GM12878 (cell line): ENCODE measurements at regions not wholly inside any gene's neighbourhood (a gene's known extent, or its start where the extent isn't known, plus 50 kb on each side); places are given as distances from the start of the nearest gene placed in this dataset.

ENCODE experiments used
- ATAC-seq: fragments of 200-7000 bp; cut with Tn5 transposase; 3 replicates; pipeline ENCODE4 v1.9.1; 2020; ENCODE audit warnings: mild to moderate bottlenecking, moderate library complexity
- BruUV-seq: library from RNA; stranded (reverse); fragments of 400-500 nt; replicated peaks from 2 replicates; lab custom pipeline; 2021; lab: Mats Ljungman, UMichigan
- CTCF ChIA-PET: fragments of 300-600 bp; sonication (Branson Sonifier 250); formaldehyde crosslinking; extraction: SDS; loops from one replicate; lab custom pipeline; 2021; ENCODE audit warnings: inconsistent platforms; lab: Yijun Ruan, JAX
- POLR2A ChIA-PET: fragments of 350-600 bp; formaldehyde crosslinking; extraction: SDS; loops from one replicate; lab custom pipeline; 2021; ENCODE audit warnings: inconsistent platforms; lab: Charles Lee
- RAD21 ChIA-PET: fragments of 300-600 bp; sonication (Branson Sonifier 250); formaldehyde crosslinking; loops from one replicate; lab custom pipeline; 2023; ENCODE audit warnings: antibody characterized with exemption; ENCODE audit not compliant: unreplicated experiment; lab: Charles Lee
- SMC1A ChIA-PET: fragments of 300-600 bp; sonication (Branson Sonifier 250); formaldehyde crosslinking; loops from one replicate; lab custom pipeline; 2023; ENCODE audit not compliant: unreplicated experiment, uncharacterized antibody; lab: Charles Lee
- DNase-seq: peaks from one replicate; pipeline ENCODE4 v3.0.0-alpha.2; 2011; ENCODE audit warnings: low read depth, low spot score
- FAIRE-seq: peaks from 3 replicates; lab custom pipeline; 2011; peaks lifted over from hg19 to GRCh38; lab: Jason Lieb, UNC
- H2AFZ ChIP-seq: 2 replicates; pipeline ENCODE4 v1.6.0; 2011; ENCODE audit warnings: low read depth, low read length, control low read depth; ENCODE audit not compliant: control insufficient read depth
- H3K27ac ChIP-seq: 2 replicates; pipeline ENCODE4 v1.5.1; 2011; ENCODE audit warnings: control low read depth; ENCODE audit not compliant: control insufficient read depth, insufficient read depth
- H3K27me3 ChIP-seq, 2 experiments: replicated peaks in 1 of 2; 2 replicates each; pipeline versions ENCODE4 v1.6.0 to v1.6.1; 2011; ENCODE audit warnings: low read length in 1 of 2; ENCODE audit not compliant: control insufficient read depth in 2 of 2, insufficient read depth in 2 of 2
- H3K36me3 ChIP-seq, 2 experiments: 2 replicates each; pipeline ENCODE4 v1.5.1; 2011; ENCODE audit warnings: low read length in 1 of 2; ENCODE audit not compliant: control insufficient read depth in 2 of 2, insufficient read depth in 2 of 2
- H3K4me1 ChIP-seq: 2 replicates; pipeline ENCODE4 v1.6.1; 2011; ENCODE audit warnings: mild to moderate bottlenecking, low read length, moderate library complexity, mixed read lengths; ENCODE audit not compliant: control insufficient read depth, insufficient read depth
- H3K4me2 ChIP-seq: 2 replicates; pipeline ENCODE4 v1.6.0; 2011; ENCODE audit warnings: control low read depth; ENCODE audit not compliant: control insufficient read depth, insufficient read depth
- H3K4me3 ChIP-seq: fragments of 200-600 bp; sonication (generic); 2 replicates; pipeline ENCODE4 v1.5.1; 2016
- H3K79me2 ChIP-seq: 2 replicates; pipeline ENCODE4 v1.6.0; 2011; ENCODE audit warnings: low read length; ENCODE audit not compliant: control insufficient read depth, insufficient read depth
- H3K9ac ChIP-seq: 2 replicates; pipeline ENCODE4 v1.8.0; 2011; ENCODE audit warnings: low read length, control low read depth, mixed read lengths; ENCODE audit not compliant: control insufficient read depth, insufficient read depth
- H3K9me3 ChIP-seq: replicated peaks from 3 replicates; pipeline ENCODE4 v1.5.1; 2011; ENCODE audit warnings: mild to moderate bottlenecking, low read length; ENCODE audit not compliant: control insufficient read depth, insufficient read depth
- H4K20me1 ChIP-seq: 2 replicates; pipeline ENCODE4 v1.6.0; 2011; ENCODE audit not compliant: control insufficient read depth, insufficient read depth
- CBFB ChIP-seq: IDR thresholded peaks from 2 replicates; pipeline ENCODE4 v1.6.1; 2016; ENCODE audit warnings: antibody characterized with exemption, low read depth
- CHD2 ChIP-seq: IDR thresholded peaks from 2 replicates; pipeline ENCODE4 v1.6.1; 2011; ENCODE audit warnings: low read depth, low read length, improper control_type of control experiment, borderline replicate concordance
- CREB1 ChIP-seq: IDR thresholded peaks from 2 replicates; pipeline ENCODE4 v1.6.1; 2012; ENCODE audit warnings: low read depth, mild to moderate bottlenecking, inconsistent platforms
- CTCF ChIP-seq, 3 experiments: IDR thresholded peaks in 2 of 3; conservative IDR thresholded peaks in 1 of 3; 2 replicates each; pipeline ENCODE4 v1.5.1; 2011; ENCODE audit warnings: low read depth in 3 of 3, low read length in 3 of 3, mild to moderate bottlenecking in 3 of 3, control low read depth in 2 of 3, moderate library complexity in 2 of 3, inconsistent platforms in 1 of 3, mixed read lengths in 1 of 3; ENCODE audit not compliant: control insufficient read depth in 2 of 3, insufficient read depth in 1 of 3; ENCODE audit errors: extremely low read depth in 1 of 3
- EP300 ChIP-seq, 2 experiments: fragments of 150-350 bp in 1 of 2; IDR thresholded peaks; 2 replicates each; pipeline ENCODE4 v1.6.1; 2011 to 2012; ENCODE audit warnings: low read depth in 2 of 2, low read length in 2 of 2, borderline replicate concordance in 1 of 2, improper control_type of control experiment in 1 of 2, inconsistent platforms in 1 of 2; ENCODE audit not compliant: control insufficient read depth in 1 of 2
- GATAD2B ChIP-seq: fragments of 450-650 bp; conservative IDR thresholded peaks from 2 replicates; pipeline ENCODE4 v1.6.1; 2017; ENCODE audit warnings: low read depth, mild to moderate bottlenecking, moderate library complexity
- IKZF1 ChIP-seq: fragments of 450-650 bp; conservative IDR thresholded peaks from 2 replicates; pipeline ENCODE4 v1.6.1; 2017; ENCODE audit warnings: antibody characterized with exemption, mild to moderate bottlenecking
- MEF2A ChIP-seq: IDR thresholded peaks from 2 replicates; pipeline ENCODE4 v1.6.1; 2011; ENCODE audit warnings: low read depth, mild to moderate bottlenecking, low read length, moderate library complexity; ENCODE audit not compliant: insufficient read depth
- PAX8 ChIP-seq: fragments of 450-650 bp; IDR thresholded peaks from 2 replicates; pipeline ENCODE4 v1.6.1; 2017; ENCODE audit warnings: mild to moderate bottlenecking, moderate library complexity
- SRF ChIP-seq, 2 experiments: IDR thresholded peaks; 2 replicates each; pipeline ENCODE4 v1.6.1; 2011; ENCODE audit warnings: low read depth in 2 of 2, low read length in 2 of 2, mild to moderate bottlenecking in 1 of 2, moderate library complexity in 1 of 2
- WGBS: methylation state at CpG from one replicate; pipeline ENCODE4 v1.1.6; 2016; ENCODE audit warnings: low lambda C conversion rate; ENCODE audit not compliant: insufficient replicate concordance, insufficient coverage; ENCODE audit errors: missing lambda C conversion rate; 5-methylcytosine and 5-hydroxymethylcytosine counted together
- in situ Hi-C: fragments of 300-500 bp; cut with MboI; formaldehyde crosslinking; loops from 9 replicates; pipeline ENCODE4 v1.14.3; 2018; ENCODE audit warnings: mixed read lengths
- intact Hi-C: fragments of 100-400 bp; cut with micrococcal nuclease; formaldehyde crosslinking; loops from one replicate; pipeline ENCODE4 v1.14.2; 2022; ENCODE audit not compliant: unreplicated experiment
- TF ChIP-seq, protein P1 (sequence below): IDR thresholded peaks from 2 replicates; pipeline ENCODE4 v1.6.1; 2012; ENCODE audit warnings: improper control_type of control experiment, low read depth, low read length; ENCODE audit not compliant: insufficient replicate concordance
- TF ChIP-seq, protein P2 (sequence below): fragments of 450-650 bp; conservative IDR thresholded peaks from 2 replicates; pipeline ENCODE4 v1.6.1; 2017; ENCODE audit warnings: mild to moderate bottlenecking, moderate library complexity

DNA sequence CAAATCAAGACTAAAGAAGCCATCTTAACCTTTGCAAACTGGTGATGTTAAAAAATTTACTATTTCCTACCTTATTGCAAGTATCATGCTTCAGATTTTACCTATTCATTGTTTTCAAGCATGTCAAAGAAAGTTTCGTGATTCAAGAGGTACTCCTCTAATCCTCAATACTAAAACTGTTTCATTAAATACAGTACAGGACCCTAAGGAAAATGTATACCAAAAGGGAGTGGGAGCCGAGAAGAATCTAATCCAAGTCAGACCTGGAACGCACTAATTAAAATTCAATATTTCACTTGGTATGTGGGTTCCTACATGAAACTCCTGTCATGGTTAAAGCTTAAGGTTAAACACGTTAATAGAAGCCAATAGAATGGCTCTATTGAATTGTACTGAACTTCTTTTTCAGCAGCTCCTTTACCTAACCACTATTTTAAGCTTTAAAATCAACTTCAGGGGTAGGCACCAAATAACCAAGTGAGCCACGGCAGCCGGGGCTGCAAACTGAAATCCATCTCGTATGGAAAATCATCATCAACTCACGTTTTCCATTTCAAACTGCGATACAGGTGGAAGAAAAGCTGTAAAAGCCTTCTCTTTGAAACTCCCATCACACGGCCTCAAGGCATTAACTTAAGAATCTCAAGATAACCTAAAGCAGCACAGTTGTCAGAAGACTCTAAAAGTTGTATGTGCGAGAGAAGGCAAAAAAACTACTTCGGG is 188.8 kb downstream of the ZEB2 start (continued):
- TF ChIP-seq, protein P1, sequence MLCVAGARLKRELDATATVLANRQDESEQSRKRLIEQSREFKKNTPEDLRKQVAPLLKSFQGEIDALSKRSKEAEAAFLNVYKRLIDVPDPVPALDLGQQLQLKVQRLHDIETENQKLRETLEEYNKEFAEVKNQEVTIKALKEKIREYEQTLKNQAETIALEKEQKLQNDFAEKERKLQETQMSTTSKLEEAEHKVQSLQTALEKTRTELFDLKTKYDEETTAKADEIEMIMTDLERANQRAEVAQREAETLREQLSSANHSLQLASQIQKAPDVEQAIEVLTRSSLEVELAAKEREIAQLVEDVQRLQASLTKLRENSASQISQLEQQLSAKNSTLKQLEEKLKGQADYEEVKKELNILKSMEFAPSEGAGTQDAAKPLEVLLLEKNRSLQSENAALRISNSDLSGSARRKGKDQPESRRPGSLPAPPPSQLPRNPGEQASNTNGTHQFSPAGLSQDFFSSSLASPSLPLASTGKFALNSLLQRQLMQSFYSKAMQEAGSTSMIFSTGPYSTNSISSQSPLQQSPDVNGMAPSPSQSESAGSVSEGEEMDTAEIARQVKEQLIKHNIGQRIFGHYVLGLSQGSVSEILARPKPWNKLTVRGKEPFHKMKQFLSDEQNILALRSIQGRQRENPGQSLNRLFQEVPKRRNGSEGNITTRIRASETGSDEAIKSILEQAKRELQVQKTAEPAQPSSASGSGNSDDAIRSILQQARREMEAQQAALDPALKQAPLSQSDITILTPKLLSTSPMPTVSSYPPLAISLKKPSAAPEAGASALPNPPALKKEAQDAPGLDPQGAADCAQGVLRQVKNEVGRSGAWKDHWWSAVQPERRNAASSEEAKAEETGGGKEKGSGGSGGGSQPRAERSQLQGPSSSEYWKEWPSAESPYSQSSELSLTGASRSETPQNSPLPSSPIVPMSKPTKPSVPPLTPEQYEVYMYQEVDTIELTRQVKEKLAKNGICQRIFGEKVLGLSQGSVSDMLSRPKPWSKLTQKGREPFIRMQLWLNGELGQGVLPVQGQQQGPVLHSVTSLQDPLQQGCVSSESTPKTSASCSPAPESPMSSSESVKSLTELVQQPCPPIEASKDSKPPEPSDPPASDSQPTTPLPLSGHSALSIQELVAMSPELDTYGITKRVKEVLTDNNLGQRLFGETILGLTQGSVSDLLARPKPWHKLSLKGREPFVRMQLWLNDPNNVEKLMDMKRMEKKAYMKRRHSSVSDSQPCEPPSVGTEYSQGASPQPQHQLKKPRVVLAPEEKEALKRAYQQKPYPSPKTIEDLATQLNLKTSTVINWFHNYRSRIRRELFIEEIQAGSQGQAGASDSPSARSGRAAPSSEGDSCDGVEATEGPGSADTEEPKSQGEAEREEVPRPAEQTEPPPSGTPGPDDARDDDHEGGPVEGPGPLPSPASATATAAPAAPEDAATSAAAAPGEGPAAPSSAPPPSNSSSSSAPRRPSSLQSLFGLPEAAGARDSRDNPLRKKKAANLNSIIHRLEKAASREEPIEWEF = peak; percentile 28
- TF ChIP-seq MEF2A (no peak), IKZF1 (0 out of 2 replicates have a peak, but pooled peaks have one; percentile 0), CBFB (no peak)

DNA sequence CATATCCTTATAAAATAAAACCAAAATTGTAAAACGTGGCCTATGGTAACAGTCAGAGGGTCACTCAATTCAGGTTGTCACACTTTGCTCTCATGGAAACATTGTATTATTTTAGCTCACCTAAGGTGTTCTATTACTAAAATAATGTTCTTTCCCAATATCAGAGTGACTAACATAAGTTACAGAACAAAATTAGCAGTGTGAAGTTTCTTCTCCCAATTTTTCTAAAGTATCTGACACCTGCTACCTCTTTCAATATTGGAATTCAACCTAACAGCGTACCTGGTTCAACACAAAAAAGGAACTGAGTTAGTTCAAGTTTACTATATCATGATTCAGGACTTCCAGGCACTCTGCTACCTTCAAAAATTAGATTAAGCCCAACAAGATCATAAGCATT is 190.4 kb downstream of the ZEB2 start:
- RAD21 ChIA-PET = no interaction called here
- SMC1A ChIA-PET = interaction anchor here (1.1 to 3.5 kb wide), 3 partner anchors 51 to 88 kb away, joined by 3 to 17 read pairs (median 3); no protein-coding TSS in a partner anchor
- CTCF ChIA-PET = interaction anchor here (0.9 to 1.5 kb wide), 2 partner anchors 88 to 167 kb away, joined by 3 read pairs; no protein-coding TSS in a partner anchor
- intact Hi-C loops (no loop called here), in situ Hi-C loops (no loop called here)
- Histone ChIP-seq H3K79me2 (peaks cover 28% of the 10 kb centered on the region), H2AFZ (no peak overlapping the region), H3K9me3 (peaks cover 4% of the 10 kb centered on the region), H3K4me1 (peaks cover 16% of the 10 kb centered on the region), H3K36me3 (no peaks in the 10 kb centered on the region), H4K20me1 (no peaks in the 10 kb centered on the region), H3K9ac (no peak overlapping the region), H3K4me2 (no peak overlapping the region; the same call in 1 of the 2 replicates), H3K4me3 (no peak overlapping the region), H3K27ac (no peak overlapping the region), H3K27me3 (no peaks in the 10 kb centered on the region)
- ATAC-seq (no peak), FAIRE-seq (no peak), DNase-seq (no peak)
- WGBS = 72% methylated on average over 2 of the region's 2 CpGs
- POLR2A ChIA-PET = no interaction called here
- BruUV-seq = no TSS peak
- TF ChIP-seq PAX8 (no peak), CREB1 (no peak), SRF (IDR thresholded peaks at IDR 0.05; ENCODE audit: low read depth in 2 of 2, low read length in 2 of 2) (no peak), GATAD2B (no peak), CTCF (IDR thresholded peaks at IDR 0.05 in 2 of 3, conservative IDR thresholded peaks at IDR 0.05 in 1 of 3; ENCODE audit: control insufficient read depth in 2 of 3, extremely low read depth in 1 of 3, insufficient read depth in 1 of 3, low read depth in 3 of 3, low read length in 3 of 3) (no peak), CHD2 (no peak), EP300 (IDR thresholded peaks at IDR 0.05; ENCODE audit: borderline replicate concordance in 1 of 2, control insufficient read depth in 1 of 2, low read depth in 2 of 2, low read length in 2 of 2) (no peak)
- TF ChIP-seq, protein P2, sequence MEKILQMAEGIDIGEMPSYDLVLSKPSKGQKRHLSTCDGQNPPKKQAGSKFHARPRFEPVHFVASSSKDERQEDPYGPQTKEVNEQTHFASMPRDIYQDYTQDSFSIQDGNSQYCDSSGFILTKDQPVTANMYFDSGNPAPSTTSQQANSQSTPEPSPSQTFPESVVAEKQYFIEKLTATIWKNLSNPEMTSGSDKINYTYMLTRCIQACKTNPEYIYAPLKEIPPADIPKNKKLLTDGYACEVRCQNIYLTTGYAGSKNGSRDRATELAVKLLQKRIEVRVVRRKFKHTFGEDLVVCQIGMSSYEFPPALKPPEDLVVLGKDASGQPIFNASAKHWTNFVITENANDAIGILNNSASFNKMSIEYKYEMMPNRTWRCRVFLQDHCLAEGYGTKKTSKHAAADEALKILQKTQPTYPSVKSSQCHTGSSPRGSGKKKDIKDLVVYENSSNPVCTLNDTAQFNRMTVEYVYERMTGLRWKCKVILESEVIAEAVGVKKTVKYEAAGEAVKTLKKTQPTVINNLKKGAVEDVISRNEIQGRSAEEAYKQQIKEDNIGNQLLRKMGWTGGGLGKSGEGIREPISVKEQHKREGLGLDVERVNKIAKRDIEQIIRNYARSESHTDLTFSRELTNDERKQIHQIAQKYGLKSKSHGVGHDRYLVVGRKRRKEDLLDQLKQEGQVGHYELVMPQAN = no peak
